NCI-H2171 treated with DMSO at 0.1 percent for 48 hours (cell line): ENCODE measurements at regions not wholly inside any gene's neighbourhood (a gene's known extent, or its start where the extent isn't known, plus 50 kb on each side); places are given as distances from the start of the nearest gene placed in this dataset.

Source experiments
- DNase-seq: peaks from one replicate; lab custom pipeline; 2025; lab: John Stamatoyannopoulos, UW

DNA sequence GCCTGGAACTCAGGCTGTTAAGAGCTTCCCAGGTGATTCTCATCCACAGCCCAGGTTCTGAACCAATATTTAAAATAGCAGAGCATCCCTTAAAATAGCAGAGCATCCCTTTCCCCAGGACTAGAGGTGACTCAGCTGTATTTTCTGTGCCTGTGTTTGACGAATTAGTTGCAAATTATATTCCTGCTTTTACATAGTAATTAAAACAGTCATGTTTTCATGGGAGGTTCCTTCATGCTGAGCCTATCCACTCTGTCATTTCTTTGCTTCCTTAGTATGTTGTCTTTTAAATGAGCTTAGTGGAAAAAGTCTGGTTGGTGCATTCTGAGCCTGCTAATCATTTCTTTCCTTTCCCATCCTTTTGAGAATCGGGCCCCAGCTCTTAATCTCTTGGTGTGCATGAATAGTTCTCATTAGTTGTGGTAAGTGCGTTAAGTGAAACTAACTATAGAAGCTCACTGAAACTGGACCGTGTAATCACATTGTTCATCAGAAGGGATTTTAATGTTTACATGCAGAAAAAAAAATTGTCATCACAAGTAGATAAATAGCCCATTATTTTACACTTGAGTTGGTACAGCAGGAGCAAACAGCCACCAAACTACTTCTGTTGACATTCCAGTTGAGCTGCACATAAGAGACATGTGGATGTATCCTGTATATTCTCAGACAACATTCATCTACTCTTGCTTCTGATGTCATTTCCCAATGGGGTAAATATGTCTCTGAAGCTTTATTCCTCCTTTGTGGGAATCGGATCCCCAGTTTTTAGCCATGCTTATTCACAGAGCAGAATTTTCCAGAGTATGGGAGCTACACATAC is 596.9 kb upstream of the WWC1 start:
- peak; percentile 49 for DNase-seq

DNA sequence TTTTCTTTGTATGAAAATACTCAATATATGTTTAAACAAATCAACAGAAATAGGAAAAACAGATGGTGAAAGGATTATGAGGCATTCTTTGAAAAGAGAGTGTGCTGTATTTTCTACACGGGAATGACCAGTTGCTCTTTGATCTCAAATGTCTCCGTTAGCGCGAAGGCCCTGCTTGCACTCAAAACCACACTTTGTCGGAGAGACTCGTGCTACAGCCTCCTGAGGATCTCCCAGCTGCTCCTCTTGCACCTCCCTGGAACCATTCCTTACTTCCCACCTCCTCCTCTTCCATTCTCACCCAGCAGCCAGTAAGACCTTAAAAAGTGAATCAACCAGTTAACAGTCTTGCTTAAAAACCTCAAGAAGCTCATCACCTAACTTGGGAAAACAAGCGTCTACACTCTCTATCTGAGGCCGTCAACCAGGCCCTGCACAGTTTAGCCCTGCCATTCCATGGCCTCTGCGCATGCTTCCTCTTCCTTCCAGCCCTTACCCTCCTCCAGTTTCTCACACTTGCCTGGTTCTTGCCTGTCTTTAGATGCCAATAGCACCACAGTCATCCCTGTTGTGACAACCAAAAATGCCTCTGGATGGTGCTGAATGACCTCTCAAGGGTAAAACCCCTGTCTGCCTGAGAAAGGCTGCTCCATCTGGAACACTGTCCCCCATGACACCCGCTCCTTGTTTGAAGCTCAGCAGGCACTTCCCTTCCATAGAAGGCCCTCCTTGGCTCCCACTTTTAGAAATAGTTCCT is 594.7 kb upstream of the WWC1 start:
- DNase-seq = no peak

DNA sequence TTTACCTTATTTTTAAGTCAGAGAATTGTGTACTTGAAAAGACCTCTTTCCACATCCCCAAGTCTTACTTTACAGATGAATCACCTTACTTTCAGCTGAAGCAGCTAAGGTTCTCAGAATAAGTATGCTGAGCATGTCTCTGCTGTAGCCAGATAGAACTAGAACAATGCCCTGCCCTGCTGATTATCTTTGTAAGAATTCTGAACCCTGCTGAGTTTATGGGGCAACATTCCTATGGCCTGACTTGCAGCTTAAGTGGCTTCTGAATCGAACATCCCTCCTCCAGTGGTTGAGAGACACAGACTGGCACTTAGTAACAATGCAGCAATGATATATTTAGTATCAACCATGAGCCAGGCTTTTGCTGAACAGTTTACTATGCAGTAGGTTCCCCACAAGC is 592.0 kb upstream of the WWC1 start:
- DNase-seq = no peak

DNA sequence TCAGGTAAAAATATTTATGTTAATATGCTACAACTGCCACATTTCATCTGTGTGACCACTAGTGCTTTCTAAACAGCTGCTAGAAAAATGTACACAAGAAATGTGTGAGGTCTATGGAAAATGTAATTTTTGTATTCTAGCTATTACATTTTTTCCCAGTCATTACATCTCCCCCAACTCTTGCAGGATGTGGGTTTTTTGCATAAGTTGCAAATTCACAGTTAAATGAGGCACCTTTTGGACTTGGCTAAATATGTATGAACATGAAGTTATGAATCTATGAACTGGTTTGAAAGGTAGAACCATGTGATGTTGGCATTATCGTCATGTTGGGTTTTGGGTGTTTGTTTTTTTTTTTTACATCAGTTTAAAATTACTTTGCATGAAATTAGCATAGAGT is 590.4 kb upstream of the WWC1 start:
- no peak for DNase-seq

DNA sequence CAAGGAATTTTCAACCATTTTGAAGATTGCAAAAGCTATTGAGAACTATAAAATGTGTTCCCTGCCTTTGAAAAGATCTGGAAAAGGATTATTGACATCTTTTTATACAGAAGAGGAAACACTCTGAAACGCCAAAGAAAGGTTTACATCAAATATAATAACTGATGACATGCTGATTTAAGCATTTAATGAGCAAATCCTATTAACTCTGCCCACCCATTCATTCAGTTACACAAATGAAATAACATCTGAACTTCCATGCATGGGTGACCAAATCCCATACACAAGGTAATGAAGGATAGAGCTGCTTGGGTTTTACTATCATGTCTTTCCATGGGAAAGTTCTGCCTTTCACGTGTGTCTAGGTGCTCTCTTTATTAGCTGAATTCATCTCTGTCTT is 589.4 kb upstream of the WWC1 start:
- no peak for DNase-seq

DNA sequence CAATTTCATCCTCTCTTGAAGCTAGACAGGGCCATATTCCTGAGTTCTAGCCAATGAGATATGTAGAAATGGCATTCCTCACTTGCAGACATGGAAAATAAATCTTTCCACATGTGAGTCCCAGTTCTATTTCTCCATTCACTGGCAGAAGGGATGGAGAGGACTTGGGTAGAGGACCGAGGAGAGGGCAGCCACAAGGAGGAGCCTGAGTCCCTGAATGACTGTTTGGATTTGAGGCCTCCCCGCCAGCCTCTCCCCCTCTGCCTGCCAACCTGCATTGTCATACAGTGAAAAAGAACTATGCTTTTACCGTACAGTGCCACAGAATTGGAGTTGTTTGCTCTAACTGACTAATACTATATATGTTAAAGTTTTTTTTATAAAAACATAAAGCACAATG is 583.0 kb upstream of the WWC1 start:
- DNase-seq = no peak

DNA sequence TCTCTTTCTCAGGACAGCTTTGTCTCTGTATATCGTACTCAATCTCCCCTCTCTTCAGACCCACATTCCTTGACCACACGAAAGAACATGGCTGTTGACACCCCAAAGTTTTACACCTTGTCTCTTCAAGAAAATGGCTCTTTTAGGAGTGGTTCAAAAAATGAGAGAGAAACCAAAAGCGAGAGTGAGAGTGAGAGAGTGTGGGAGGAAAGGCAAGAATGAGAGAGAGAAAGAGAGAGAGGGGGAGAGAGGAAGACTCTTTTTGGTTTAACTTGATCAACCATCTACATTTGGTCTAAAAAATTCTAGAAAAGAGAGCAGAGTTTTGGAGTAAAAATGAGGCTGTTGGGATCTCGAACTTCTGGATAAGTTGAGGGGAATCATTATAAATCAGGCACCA is 581.8 kb upstream of the WWC1 start:
- DNase-seq = no peak

DNA sequence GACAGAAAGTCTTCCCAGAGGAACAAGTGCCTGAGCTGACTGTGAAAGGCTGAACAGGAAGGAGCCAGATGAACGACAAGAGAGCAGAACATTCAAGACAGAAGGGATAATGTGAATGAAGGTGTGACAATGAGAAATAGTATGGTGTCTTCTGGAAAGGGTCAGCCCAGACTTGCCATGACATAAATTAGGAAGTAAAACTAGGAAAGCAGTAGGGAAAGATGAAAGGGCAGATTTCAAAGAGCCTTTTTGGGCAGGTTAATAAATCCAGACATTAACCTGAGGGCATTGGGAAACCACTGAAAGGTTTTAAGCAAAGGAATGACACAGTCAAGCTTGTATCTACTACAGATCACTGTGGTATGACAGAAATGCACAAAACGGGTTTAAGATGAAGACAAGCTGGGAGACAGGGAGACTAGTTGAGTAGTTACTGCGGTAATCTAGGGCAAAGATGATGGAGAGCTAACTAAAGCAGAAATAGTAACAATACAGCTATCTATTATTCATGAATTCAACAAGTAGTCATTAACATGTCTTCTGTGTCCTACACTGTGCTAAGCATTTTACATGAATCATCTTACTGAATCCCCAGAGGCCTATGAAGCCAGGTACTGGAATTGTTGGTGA is 580.9 kb upstream of the WWC1 start:
- DNase-seq = no peak

DNA sequence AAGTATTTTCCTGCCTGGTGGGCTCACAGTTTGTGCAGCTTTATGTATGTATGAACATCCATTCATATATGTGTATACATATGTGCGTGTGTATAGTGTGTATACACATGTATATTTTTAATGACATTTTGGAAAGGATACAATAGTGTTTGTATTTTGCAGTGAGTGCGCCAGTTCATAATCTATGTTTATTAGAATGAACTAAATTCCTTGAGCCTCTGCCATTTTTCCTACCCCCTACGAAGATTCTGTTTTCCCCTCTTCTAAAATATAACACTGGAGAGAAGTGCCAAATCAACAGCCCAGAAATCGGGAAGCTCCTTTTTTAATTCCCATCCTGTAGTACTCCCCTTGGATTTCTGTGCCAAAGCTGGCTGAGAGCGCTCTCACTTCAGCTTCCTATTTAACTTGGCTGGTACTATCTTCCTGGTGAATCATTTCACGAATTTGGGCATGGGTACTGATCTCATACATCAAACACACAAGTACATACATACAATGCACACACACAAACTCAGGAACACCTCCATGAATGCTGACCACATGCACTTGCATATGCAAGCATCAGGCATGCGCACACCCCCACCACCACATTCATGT is 578.4 kb upstream of the WWC1 start:
- DNase-seq = no peak

DNA sequence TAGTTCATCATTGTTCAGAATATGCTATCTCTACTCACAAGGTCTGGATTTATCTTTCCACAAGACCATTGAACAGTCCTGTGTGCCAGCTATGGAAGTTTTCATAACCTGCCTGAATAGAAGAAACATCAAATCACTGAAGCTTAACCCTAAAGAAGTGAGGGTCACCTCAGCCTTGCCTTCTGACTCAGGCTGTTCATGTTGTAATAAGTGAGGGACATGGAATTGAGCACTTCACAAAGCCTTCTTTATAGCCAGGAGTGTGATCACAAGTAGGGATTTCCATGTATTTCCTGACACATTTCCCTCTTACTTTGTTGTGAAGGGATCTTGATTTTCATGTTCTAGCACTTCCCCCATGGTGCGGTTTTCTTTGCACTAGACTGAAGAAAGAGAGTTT is 577.5 kb upstream of the WWC1 start:
- DNase-seq = no peak

DNA sequence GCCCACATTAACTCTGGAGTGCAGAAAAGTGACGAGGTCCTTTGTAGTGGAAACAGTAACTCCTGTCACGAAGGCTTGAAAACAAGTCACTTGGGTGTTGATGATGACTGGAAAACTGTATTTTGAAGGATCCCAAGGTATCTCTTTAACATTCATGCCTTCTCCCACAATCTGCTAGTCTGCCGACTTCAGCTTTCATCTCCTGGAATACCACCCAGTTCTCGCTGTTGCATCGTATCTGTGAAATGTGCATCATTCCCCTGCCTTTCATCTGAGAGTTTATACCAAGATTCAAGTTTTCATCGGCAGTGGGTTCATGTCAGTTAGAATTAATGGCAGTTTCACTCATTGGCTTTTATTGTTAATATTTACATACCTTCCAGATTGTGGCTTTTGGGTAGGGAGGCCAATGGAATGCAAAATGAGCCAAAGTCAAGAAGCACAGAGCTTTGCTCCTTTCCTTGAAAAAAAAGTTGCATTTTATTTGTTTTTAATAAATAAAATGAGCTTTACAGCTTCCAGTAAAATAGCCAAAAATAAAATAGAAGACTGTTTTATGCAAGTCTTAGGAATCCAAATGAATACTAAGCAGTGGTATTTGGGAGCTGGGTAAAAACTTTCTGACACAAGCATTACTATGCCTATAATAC is 575.2 kb upstream of the WWC1 start:
- no peak for DNase-seq

DNA sequence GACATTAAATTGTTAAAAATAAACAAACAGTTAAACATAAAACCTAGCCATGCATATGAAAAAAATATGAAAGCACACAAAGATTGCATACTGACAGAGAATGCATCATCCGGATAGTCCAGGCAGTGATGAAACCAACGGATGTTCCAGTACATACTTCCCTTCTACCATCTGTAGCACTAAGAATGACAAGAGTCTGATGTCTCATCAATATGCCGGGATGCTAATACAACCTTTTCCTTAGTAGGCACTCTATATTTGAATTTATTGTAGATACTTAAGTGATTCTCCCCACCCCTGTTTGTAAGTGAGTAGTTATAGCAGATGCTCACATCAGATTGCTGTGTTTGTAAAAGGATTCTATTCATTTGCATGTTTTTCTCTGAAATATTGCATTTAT is 571.2 kb upstream of the WWC1 start:
- no peak for DNase-seq

DNA sequence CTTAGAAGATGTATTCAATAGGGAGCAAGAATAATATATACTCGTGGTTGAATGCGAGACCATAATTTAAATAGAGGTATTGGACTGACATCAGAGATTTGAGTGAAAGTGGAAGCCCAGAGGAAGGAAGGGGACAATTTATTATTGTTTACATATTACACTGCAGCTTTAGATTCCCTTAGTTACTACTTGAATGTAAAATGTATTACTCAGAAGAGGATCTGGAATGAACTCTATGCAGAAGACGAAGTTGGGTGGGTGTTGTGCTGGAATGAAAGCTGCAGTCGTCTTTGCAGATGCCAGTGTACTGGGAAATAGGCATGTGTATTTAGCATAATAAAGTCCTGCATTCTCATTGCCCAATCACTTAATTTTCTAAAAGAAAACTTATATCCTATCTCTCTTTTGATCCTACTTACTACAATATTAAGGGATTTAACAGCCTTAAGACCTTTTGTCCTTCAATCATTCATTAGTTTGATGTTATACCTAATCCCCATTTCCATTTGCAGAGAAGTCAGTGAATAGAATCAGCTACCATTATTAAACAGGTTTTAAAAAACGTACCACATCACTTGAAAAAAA is 570.7 kb upstream of the WWC1 start:
- DNase-seq = no peak

DNA sequence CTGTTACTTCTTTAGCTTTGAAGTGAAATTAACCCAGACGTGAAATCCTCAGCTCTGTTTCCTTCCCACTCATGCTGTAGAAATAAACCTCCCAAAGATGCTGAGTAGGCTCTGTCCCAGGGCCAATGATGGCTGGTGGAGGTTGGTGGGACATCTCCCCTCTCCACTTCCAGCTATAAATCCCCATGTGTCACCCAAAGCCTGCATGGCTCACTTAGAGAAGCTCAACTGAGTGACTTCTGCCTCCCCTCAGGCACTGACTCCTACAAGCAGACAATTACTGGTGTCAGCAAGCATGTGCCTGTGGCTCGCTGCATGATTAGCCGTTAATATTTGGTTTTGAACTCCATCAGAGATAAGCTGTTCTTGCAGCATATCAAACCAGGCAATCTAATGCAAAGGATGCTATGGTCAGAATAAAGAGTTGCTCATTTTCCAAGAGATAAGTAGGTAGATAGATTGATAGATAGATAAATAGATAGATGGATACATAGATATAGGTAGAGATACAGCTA is 569.5 kb upstream of the WWC1 start:
- DNase-seq = no peak

DNA sequence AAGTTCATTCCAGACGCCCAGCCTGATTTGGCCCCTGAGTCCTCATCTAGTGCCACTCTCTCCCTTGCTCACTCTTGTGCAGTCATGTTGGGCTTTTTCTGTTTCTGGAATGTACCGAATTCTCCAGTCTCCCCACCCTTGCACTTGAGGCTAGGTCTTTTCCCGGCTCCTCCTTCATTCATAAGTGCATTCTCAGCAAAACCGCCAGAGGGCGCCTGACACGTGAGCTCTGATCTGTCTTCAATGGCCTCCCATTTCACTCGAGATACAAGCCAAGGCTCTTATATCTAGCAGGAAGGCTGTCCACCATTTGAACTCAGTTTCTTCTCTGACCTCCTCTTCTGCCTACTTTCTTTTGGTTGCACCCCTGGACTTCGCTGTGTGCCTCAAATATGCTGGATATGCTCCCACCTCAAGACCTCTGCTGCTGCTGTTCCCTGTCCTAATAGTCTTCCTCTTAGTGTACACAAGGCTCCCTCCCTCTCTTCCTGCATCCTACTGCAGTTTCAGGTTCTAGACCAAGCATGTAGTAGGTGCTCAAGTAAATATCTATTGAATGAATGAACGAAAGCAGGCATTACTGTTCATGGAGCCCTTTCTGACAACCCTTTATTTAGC is 568.1 kb upstream of the WWC1 start:
- DNase-seq = peak; percentile 67

DNA sequence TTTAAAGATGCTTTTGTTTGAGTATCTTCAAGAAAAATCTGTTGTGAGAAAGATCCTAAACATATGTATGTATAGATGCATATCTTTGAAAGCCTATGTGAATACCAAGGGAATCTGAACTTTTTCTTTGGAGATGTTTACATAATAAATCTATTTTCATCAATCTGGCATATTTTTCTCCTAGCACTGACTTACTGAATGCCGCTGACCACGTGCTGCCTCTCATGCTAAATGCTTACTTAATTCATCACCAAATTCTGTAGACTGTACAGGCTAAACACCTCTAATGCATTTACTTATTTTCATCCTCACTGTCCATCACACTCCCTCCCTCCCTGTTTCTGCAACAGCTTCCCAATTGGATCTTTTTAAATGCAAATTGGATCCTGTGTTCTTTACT is 566.2 kb upstream of the WWC1 start:
- DNase-seq = no peak

DNA sequence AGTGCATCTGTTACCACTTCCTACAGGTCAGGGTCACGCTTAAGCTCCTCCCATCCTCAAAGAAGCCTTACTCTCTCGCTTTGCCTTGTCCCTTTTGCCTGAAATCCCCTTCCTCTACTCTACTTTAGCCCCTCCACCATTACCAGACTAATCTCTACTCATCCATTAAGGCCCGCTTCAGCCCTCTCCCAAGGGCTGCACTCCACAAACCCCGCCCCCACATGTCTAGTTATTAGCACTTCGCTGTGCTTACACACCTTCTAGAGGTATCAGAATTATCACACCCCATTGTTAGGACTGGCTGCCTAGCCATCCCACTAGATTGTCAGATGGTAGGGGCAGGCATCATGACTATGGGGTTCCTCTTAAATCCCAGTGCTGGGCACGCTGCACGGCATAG is 565.7 kb upstream of the WWC1 start:
- no peak for DNase-seq

DNA sequence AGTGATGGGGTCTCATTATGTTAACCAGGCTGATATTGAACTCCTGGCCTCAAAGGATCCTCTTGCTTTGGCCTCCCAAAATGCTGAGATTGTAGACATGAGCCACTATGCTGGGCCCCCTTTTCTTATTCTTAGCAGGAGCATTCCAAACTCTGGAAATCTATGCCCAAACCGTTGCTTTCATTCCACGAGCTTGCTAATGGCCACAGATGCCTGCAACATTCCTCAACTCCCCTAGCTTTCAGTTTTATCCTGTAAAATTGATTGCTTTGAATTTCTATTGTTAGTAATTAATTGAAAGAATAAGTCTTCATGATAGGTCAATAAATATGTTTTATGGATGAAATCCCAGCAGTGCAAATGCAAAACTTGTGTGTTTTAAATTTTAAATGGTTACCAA is 564.8 kb upstream of the WWC1 start:
- DNase-seq = no peak

DNA sequence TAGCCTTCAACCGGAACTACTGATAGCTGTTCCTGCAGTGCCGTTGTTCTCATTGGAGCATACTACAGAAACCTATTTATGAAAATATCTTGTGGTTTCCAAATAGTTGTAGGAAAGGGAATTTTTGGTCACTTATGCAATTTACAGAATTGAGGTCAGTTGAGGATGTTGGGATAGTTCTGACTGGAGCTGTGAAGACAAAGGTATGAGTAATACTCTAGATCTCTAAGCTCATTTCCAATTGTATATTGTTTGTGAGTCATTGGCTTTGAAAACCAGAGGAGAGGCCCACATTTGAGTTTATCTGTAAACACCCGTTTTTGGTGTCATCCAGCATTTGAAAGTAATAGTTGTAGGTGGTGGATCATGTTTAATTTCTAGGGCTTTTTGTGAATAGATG is 561.3 kb upstream of the WWC1 start:
- DNase-seq = no peak

DNA sequence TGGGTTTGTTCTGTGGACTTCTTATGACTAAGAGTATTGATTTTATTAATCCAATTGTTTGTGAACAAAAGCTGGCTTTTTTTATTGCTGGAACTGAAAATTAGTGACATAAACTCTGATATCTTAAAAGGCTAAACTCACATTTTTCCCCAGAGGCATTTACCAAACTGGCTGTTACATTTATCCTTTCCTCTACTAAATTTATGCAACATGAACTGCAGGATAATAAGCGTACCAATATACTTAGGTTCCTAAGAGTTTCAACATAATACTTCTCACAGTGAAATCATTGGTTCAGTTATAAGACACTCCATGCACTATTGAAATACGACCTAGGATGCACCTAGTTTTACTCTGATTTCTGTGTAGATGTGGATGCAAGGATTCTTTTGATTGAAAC is 560.8 kb upstream of the WWC1 start:
- no peak for DNase-seq

DNA sequence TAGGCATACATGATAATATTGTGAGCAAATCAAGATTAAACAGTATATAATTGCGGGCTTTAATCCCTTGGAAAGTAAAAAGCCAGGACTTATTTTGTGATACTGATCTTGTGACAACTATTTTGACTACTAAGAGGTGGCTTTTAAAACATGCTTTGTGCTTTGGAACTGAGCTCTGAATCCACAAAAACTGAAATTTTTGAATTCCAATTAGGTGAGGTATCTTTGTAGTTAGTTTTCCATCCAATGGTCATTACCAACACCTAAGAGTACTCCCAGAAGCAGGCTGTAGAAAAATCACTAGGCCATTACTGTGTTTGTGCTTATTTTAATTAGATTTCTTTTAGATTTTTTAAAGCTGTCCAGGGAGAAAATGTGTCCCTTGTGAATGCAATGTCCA is 559.5 kb upstream of the WWC1 start:
- no peak for DNase-seq
